OCI-LY7 (cell line): ENCODE measurements at regions not wholly inside any gene's neighbourhood (a gene's known extent, or its start where the extent isn't known, plus 50 kb on each side); places are given as distances from the start of the nearest gene placed in this dataset.

Experiments used
- BruUV-seq: library from RNA; stranded (reverse); fragments of 400-500 nt; replicated peaks from 2 replicates; lab custom pipeline; 2021; lab: Mats Ljungman, UMichigan
- CTCF ChIA-PET: fragments of 300-600 bp; sonication (Branson Sonifier 250); formaldehyde crosslinking; loops from one replicate; lab custom pipeline; 2022; ENCODE audit warnings: antibody characterized with exemption; ENCODE audit not compliant: unreplicated experiment; lab: Charles Lee
- POLR2A ChIA-PET: fragments of 300-600 bp; sonication (Branson Sonifier 250); formaldehyde crosslinking; loops from one replicate; lab custom pipeline; 2022; ENCODE audit warnings: antibody characterized with exemption; lab: Charles Lee
- DNase-seq: peaks from one replicate; pipeline ENCODE4 v3.0.0-alpha.2; 2015; ENCODE audit warnings: low spot score
- H2AFZ ChIP-seq: fragments of 200-600 bp; sonication (generic), shearing (Covaris generic); 2 replicates; pipeline ENCODE4 v1.6.1; 2014; ENCODE audit warnings: mild to moderate bottlenecking, antibody characterized with exemption, low read length, moderate library complexity
- H3K27ac ChIP-seq: fragments of 200-600 bp; sonication (generic); 2 replicates; pipeline ENCODE4 v1.5.1; 2014; ENCODE audit warnings: mixed run types, low read depth, mild to moderate bottlenecking, moderate library complexity, low read length, inconsistent platforms; ENCODE audit not compliant: poor library complexity, severe bottlenecking
- H3K36me3 ChIP-seq: fragments of 200-600 bp; sonication (generic); 2 replicates; pipeline ENCODE4 v1.6.1; 2014; ENCODE audit warnings: mild to moderate bottlenecking, antibody characterized with exemption, low read length, moderate library complexity, mixed read lengths; ENCODE audit not compliant: insufficient read depth
- H3K4me1 ChIP-seq: fragments of 200-600 bp; sonication (generic); 2 replicates; pipeline ENCODE4 v1.5.1; 2014; ENCODE audit warnings: mild to moderate bottlenecking, low read length; ENCODE audit not compliant: insufficient read depth, poor library complexity, severe bottlenecking
- H3K4me2 ChIP-seq: fragments of 200-600 bp; sonication (generic); 2 replicates; pipeline ENCODE4 v1.6.1; 2014; ENCODE audit warnings: mild to moderate bottlenecking, low read length
- H3K4me3 ChIP-seq: fragments of 200-600 bp; sonication (generic); 2 replicates; pipeline ENCODE4 v1.5.1; 2014; ENCODE audit warnings: mild to moderate bottlenecking, low read depth, low read length; ENCODE audit not compliant: poor library complexity, severe bottlenecking
- H3K79me2 ChIP-seq: fragments of 200-600 bp; sonication (generic); 2 replicates; pipeline ENCODE4 v1.6.1; 2016; ENCODE audit warnings: low read depth, mild to moderate bottlenecking, low read length, moderate library complexity, mixed read lengths; ENCODE audit not compliant: insufficient read depth
- H3K9me2 ChIP-seq: fragments of 200-600 bp; sonication (generic); 2 replicates; pipeline ENCODE4 v1.6.1; 2016; ENCODE audit warnings: mild to moderate bottlenecking, low read length, mixed read lengths; ENCODE audit not compliant: insufficient read depth
- H3K9me3 ChIP-seq: fragments of 200-600 bp; sonication (generic); 2 replicates; pipeline ENCODE4 v1.6.1; 2014; ENCODE audit warnings: mild to moderate bottlenecking, mixed run types, low read length, mixed read lengths
- H4K20me1 ChIP-seq: fragments of 200-600 bp; sonication (generic); 2 replicates; pipeline ENCODE4 v1.6.1; 2014; ENCODE audit warnings: mild to moderate bottlenecking, antibody characterized with exemption, low read length, moderate library complexity, mixed read lengths; ENCODE audit not compliant: insufficient read depth
- CTCF ChIP-seq: fragments of 200-600 bp; sonication (generic); conservative IDR thresholded peaks from 2 replicates; pipeline ENCODE4 v1.5.1; 2014; ENCODE audit warnings: mild to moderate bottlenecking, antibody characterized with exemption, low read length, moderate library complexity, mixed read lengths
- EZH2phosphoT487 ChIP-seq: fragments of 200-600 bp; sonication (generic); IDR thresholded peaks from 2 replicates; pipeline ENCODE4 v1.6.1; 2018; ENCODE audit warnings: low read depth, borderline replicate concordance, mild to moderate bottlenecking, mixed run types, antibody characterized with exemption, low read length, moderate library complexity, mixed read lengths
- intact Hi-C: fragments of 100-400 bp; cut with micrococcal nuclease; formaldehyde crosslinking; loops from one replicate; pipeline ENCODE4 v1.10.0; 2022; ENCODE audit not compliant: unreplicated experiment

- Histone ChIP-seq H3K36me3 (no peaks in the 10 kb centered on the region), H3K4me3 (no peak overlapping the region), H3K9me3 (no peaks in the 10 kb centered on the region), H4K20me1 (no peaks in the 10 kb centered on the region), H3K27ac (no peak overlapping the region), H2AFZ (no peak overlapping the region), H3K4me1 (no peaks in the 10 kb centered on the region), H3K79me2 (no peaks in the 10 kb centered on the region), H3K9me2 (no peaks in the 10 kb centered on the region), H3K4me2 (no peak overlapping the region)
- POLR2A ChIA-PET: no interaction called here
- intact Hi-C loops: no loop called here
- BruUV-seq: no TSS peak
- TF ChIP-seq EZH2phosphoT487: no peak
- TF ChIP-seq CTCF: no peak
- no peak for DNase-seq
- CTCF ChIA-PET: no interaction called here
These were observed 214.1 kb upstream of the GOT2 start for GRCh38 chr16:58948244-58948643.

- no peaks in the 10 kb centered on the region for H4K20me1 ChIP-seq
- TF ChIP-seq EZH2phosphoT487: no peak
- ChIA-PET CTCF (no interaction called here), POLR2A (interaction anchor here (0.6 kb wide), 2 partner anchors 10 to 132 kb away, joined by 3 read pairs; no protein-coding TSS in a partner anchor)
- no peak for DNase-seq
- no TSS peak for BruUV-seq
- H3K27ac ChIP-seq: no peak overlapping the region
- H3K4me1 ChIP-seq: no peaks in the 10 kb centered on the region
- H3K79me2 ChIP-seq: no peaks in the 10 kb centered on the region
- no peaks in the 10 kb centered on the region for H3K9me2 ChIP-seq
- no peak overlapping the region for H3K4me3 ChIP-seq
- no peaks in the 10 kb centered on the region for H3K36me3 ChIP-seq
- H3K9me3 ChIP-seq: no peaks in the 10 kb centered on the region
- intact Hi-C loops: no loop called here
- no peak overlapping the region for H3K4me2 ChIP-seq
- no peak overlapping the region for H2AFZ ChIP-seq
These were observed 206.5 kb upstream of the GOT2 start for GRCh38 chr16:58940609-58941008.

GRCh38 chr16:58938811-58939210 is 204.7 kb upstream of the GOT2 start:
- no peaks in the 10 kb centered on the region for H3K79me2 ChIP-seq
- no peaks in the 10 kb centered on the region for H4K20me1 ChIP-seq
- no peaks in the 10 kb centered on the region for H3K36me3 ChIP-seq
- no peak for DNase-seq
- no peaks in the 10 kb centered on the region; the same call in 1 of the 2 replicates for H3K9me2 ChIP-seq
- no peaks in the 10 kb centered on the region for H3K4me1 ChIP-seq
- H3K9me3 ChIP-seq: no peaks in the 10 kb centered on the region
- no peak overlapping the region for H2AFZ ChIP-seq
- CTCF ChIA-PET: no interaction called here
- H3K4me2 ChIP-seq: no peak overlapping the region
- H3K4me3 ChIP-seq: no peak overlapping the region
- TF ChIP-seq CTCF: no peak
- no peak for TF ChIP-seq EZH2phosphoT487
- BruUV-seq: no TSS peak
- no peak overlapping the region for H3K27ac ChIP-seq
- POLR2A ChIA-PET: no interaction called here
- intact Hi-C loops: no loop called here
